ENCODE measurements at regions not wholly inside any gene's neighbourhood (a gene's known extent, or its start where the extent isn't known, plus 50 kb on each side); places are given as distances from the start of the nearest gene placed in this dataset.

DNA sequence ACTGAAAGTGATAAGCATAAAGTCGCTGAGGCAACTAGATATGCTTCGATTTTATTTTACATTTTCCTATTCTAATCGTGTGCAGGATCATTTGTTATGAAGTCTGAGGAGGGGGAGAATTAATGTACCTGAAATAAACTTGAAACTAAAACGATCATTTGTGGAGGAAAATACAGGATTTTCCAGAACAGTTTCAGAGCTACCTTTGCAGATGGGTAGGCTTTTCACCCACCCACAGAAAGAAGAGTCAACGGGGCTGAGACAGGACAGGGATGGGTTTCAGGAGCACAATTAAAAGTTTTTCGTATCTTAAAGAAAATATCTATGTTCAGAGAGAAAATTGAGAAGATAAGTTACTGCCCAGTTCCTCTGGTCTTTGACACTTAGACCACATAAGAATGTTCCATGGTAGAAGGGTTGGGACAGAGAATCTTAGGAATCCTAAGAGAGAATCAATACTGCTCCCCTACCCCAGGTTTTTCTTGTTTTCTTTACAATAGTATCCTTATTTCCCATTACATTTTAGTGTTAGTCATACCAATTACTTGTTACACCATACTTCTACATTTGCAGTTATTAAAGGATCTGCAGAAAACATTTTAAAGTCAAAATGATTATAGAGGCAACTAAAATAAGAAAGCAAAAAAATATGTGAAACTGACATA lies 211.4 kb downstream of the DEPDC1B start:
- DNase-seq (ENCODE audit: low read depth, low spot score), result no peak
- ChIA-PET RAD21 (ENCODE audit: unreplicated experiment) (no interaction called here), CTCF (interaction anchor here (1.3 kb wide), 1 partner anchor 8 kb away, joined by 4 read pairs; no protein-coding TSS in a partner anchor), SMC1A (ENCODE audit: uncharacterized antibody, unreplicated experiment) (interaction anchor here (1.2 kb wide), 1 partner anchor 14 kb away, joined by 5 read pairs; no protein-coding TSS in a partner anchor), POLR2A (no interaction called here)
- H3K27ac ChIP-seq (ENCODE audit: control insufficient read depth, insufficient read depth), result no peak overlapping the region
- no peaks in the 10 kb centered on the region for H3K79me2 ChIP-seq (ENCODE audit: control insufficient read depth, insufficient read depth, low read length)
- no peak overlapping the region for H3K9ac ChIP-seq (ENCODE audit: control insufficient read depth, insufficient read depth, low read length)
- no peaks in the 10 kb centered on the region for H3K36me3 ChIP-seq (ENCODE audit: control insufficient read depth in 2 of 2, insufficient read depth in 2 of 2, low read length in 1 of 2)
- H3K4me2 ChIP-seq (ENCODE audit: control insufficient read depth, insufficient read depth), result no peak overlapping the region
- H3K4me3 ChIP-seq, result no peak overlapping the region
- H3K27me3 ChIP-seq (replicated peaks in 1 of 2; ENCODE audit: control insufficient read depth in 2 of 2, insufficient read depth in 2 of 2, low read length in 1 of 2), result no peaks in the 10 kb centered on the region
- H4K20me1 ChIP-seq (ENCODE audit: control insufficient read depth, insufficient read depth), result no peaks in the 10 kb centered on the region
- no peak for FAIRE-seq
- no TSS peak for BruUV-seq (replicated peaks)
- in situ Hi-C loops (cut with MboI), result no loop called here
- H2AFZ ChIP-seq (ENCODE audit: control insufficient read depth, low read depth, low read length), result no peak overlapping the region
- peaks cover 2% of the 10 kb centered on the region; the same call in 1 of the 2 replicates for H3K4me1 ChIP-seq (ENCODE audit: control insufficient read depth, insufficient read depth, low read length)
- intact Hi-C loops (cut with micrococcal nuclease; ENCODE audit: unreplicated experiment), result no loop called here
- H3K9me3 ChIP-seq (replicated peaks; ENCODE audit: control insufficient read depth, insufficient read depth, low read length), result no peaks in the 10 kb centered on the region; the same call in 2 of the 3 replicates
- WGBS (ENCODE audit: insufficient coverage, insufficient replicate concordance, low lambda C conversion rate, missing lambda C conversion rate), result 75% methylated on average over 6 of the region's 6 CpGs
- TF ChIP-seq NFYB (IDR thresholded peaks at IDR 0.05; ENCODE audit: insufficient read depth, low read depth, low read length) (no peak), NFXL1 (IDR thresholded peaks at IDR 0.05; ENCODE audit: borderline replicate concordance) (no peak), TCF7 (IDR thresholded peaks at IDR 0.05; ENCODE audit: borderline replicate concordance) (no peak), HDAC6 (IDR thresholded peaks at IDR 0.05; ENCODE audit: unreplicated experiment) (no peak), POLR2AphosphoS5 (IDR thresholded peaks at IDR 0.05; ENCODE audit: low read length) (no peak), MEF2A (IDR thresholded peaks at IDR 0.05; ENCODE audit: insufficient read depth, low read depth, low read length) (no peak), BHLHE40 (IDR thresholded peaks at IDR 0.05; ENCODE audit: borderline replicate concordance in 1 of 2, low read depth in 2 of 2, low read length in 1 of 2) (no peak), MXI1 (IDR thresholded peaks at IDR 0.05; ENCODE audit: low read depth, low read length) (no peak), EED (IDR thresholded peaks at IDR 0.05; ENCODE audit: low read depth) (no peak), WRNIP1 (IDR thresholded peaks at IDR 0.05; ENCODE audit: borderline replicate concordance, low read depth, low read length) (no peak), IKZF2 (IDR thresholded peaks at IDR 0.05) (no peak), PAX8 (IDR thresholded peaks at IDR 0.05) (no peak), BRCA1 (IDR thresholded peaks at IDR 0.05; ENCODE audit: low read depth, low read length) (no peak), IRF4 (IDR thresholded peaks at IDR 0.05; ENCODE audit: low read depth, low read length) (no peak), SMC3 (IDR thresholded peaks at IDR 0.05; ENCODE audit: borderline replicate concordance, low read length) (no peak), RELB (IDR thresholded peaks at IDR 0.05; ENCODE audit: low read depth) (no peak), NBN (IDR thresholded peaks at IDR 0.05) (no peak), ZNF207 (IDR thresholded peaks at IDR 0.05; ENCODE audit: borderline replicate concordance) (no peak)
- no peak for ATAC-seq
